Vagina (tissue), 2 donors: ENCODE measurements at regions not wholly inside any gene's neighbourhood (a gene's known extent, or its start where the extent isn't known, plus 50 kb on each side); places are given as distances from the start of the nearest gene placed in this dataset.

Experiments
- CTCF ChIP-seq, 3 experiments: fragments of 450-650 bp in 2 of 3; fragments of 200-600 bp in 1 of 3; sonication (generic) in 1 of 3; IDR thresholded peaks; one replicate each; pipeline ENCODE4 v1.5.1; 2017 to 2019; ENCODE audit warnings: antibody characterized with exemption in 3 of 3, mild to moderate bottlenecking in 2 of 3, moderate library complexity in 2 of 3
- POLR2A ChIP-seq, 2 donors: fragments of 450-650 bp; IDR thresholded peaks; one replicate each; pipeline ENCODE4 v1.6.1; 2017; ENCODE audit warnings: antibody characterized with exemption in 2 of 2, mild to moderate bottlenecking in 2 of 2, moderate library complexity in 2 of 2
- POLR2AphosphoS5 ChIP-seq, 2 donors: sonication (generic); formaldehyde crosslinking; IDR thresholded peaks; one replicate each; pipeline ENCODE4 v1.9.0; 2017; ENCODE audit warnings: antibody characterized with exemption in 2 of 2, mild to moderate bottlenecking in 2 of 2, low read depth in 1 of 2; ENCODE audit not compliant: insufficient read depth in 1 of 2

GRCh38 chr12:93163260-93164036, 214.3 kb upstream of the NUDT4 start:
- TF ChIP-seq POLR2AphosphoS5 (IDR thresholded peaks at IDR 0.05; ENCODE audit: insufficient read depth in 1 of 2, low read depth in 1 of 2) (no peak), CTCF (IDR thresholded peaks at IDR 0.05) (no peak), POLR2A (IDR thresholded peaks at IDR 0.05) (no peak)
